Heart left ventricle (tissue), 13 donors: ENCODE measurements at regions not wholly inside any gene's neighbourhood (a gene's known extent, or its start where the extent isn't known, plus 50 kb on each side); places are given as distances from the start of the nearest gene placed in this dataset.

ENCODE experiments used
- POLR2A ChIP-seq, 2 donors: fragments of 450-650 bp; IDR thresholded peaks; one replicate each; pipeline ENCODE4 v1.6.1; 2017; ENCODE audit warnings: antibody characterized with exemption in 2 of 2, mild to moderate bottlenecking in 2 of 2, moderate library complexity in 2 of 2
- TF ChIP-seq, protein P1 (sequence below), 12 donors: fragments of 200-600 bp; sonication (generic) in 4 of 12; IDR thresholded peaks; one replicate each; pipeline versions ENCODE4 v1.5.0 to v1.8.0; 2018 to 2022; ENCODE audit warnings: antibody characterized with exemption in 12 of 12, mild to moderate bottlenecking in 5 of 12
- donor health status: ischemic (EF 13 %, LVEDD 7.1; RV severe dilation, severe dysfunction).
- donor health status: DM: no; HTN: yes; CAD: no.
- donor health status: DM: no; HTN: no; CAD: no.
- donor health status: ischemic (EF 25% LVEDD 6.9; RV normal size, moderate dysfunction).
- donor health status: ischemic (EF 25% LVEDD 5.7; RV mildly dilated, moderate dysfunction).
- donor health status: ischemic (EF 35%, LVEDD 5.7; RV mildly dilated, moderate dysfunction).
- donor health status: nonischemic (EF 11% LVEDD 7.7; RV severe dilation, severe dysfunction).
- donor health status: DM: yes; HTN: yes; CAD: no.
- donor health status: PGD.
- donor health status: ischemic (EF 29% LVEDD 5.4; RV normal size, mild dysfunction).
- donor health status: nonischemic (EF 23%, LVEDD 6.1; RV moderate dilation, normal function).

DNA sequence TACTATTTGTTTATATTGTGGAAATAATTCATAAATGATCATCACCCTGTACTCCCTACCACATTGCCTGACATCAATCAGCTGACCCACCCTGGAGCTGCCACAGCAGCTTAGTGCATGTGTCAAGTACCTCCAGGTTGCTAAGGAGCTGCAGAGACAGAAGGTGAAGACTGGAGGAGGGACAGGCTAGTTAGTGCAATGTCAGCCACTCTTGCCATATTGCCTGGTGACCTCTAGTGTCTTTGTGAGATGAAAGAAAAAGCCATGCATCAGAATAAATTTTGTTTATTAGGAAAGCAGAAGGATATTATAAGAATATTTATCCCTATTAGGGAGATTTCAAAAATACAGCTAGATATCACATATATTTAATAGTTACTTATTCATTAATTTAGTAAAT lies 243.9 kb upstream of the FAT4 start:
- TF ChIP-seq, protein P1, sequence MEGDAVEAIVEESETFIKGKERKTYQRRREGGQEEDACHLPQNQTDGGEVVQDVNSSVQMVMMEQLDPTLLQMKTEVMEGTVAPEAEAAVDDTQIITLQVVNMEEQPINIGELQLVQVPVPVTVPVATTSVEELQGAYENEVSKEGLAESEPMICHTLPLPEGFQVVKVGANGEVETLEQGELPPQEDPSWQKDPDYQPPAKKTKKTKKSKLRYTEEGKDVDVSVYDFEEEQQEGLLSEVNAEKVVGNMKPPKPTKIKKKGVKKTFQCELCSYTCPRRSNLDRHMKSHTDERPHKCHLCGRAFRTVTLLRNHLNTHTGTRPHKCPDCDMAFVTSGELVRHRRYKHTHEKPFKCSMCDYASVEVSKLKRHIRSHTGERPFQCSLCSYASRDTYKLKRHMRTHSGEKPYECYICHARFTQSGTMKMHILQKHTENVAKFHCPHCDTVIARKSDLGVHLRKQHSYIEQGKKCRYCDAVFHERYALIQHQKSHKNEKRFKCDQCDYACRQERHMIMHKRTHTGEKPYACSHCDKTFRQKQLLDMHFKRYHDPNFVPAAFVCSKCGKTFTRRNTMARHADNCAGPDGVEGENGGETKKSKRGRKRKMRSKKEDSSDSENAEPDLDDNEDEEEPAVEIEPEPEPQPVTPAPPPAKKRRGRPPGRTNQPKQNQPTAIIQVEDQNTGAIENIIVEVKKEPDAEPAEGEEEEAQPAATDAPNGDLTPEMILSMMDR (IDR thresholded peaks at IDR 0.05), result peak in 1 of 12 donors; percentile 3
- TF ChIP-seq POLR2A (IDR thresholded peaks at IDR 0.05), result no peak
